GM19468 (cell line): ENCODE measurements at regions not wholly inside any gene's neighbourhood (a gene's known extent, or its start where the extent isn't known, plus 50 kb on each side); places are given as distances from the start of the nearest gene placed in this dataset.

ENCODE experiments used
- ATAC-seq: cut with Tn5 transposase; IDR thresholded peaks from one replicate; pipeline ENCODE4 v1.9.1; 2021; ENCODE audit warnings: mild to moderate bottlenecking, moderate library complexity, moderate number of reproducible peaks; ENCODE audit not compliant: unreplicated experiment; ENCODE audit errors: extremely low read depth

- ATAC-seq, result no peak
Observed at GRCh38 chr2:52831216-52831615, 936.4 kb upstream of the CHAC2 start.

- no peak for ATAC-seq
Observed at GRCh38 chr2:52828112-52828511, 939.5 kb upstream of the CHAC2 start.

GRCh38 chr2:52821631-52822030 lies 946.0 kb upstream of the CHAC2 start:
- ATAC-seq, result no peak

- ATAC-seq, result no peak
Observed at GRCh38 chr2:52818958-52819357, 948.6 kb upstream of the CHAC2 start.

- ATAC-seq, result no peak
Observed at GRCh38 chr2:52810460-52810859, 957.1 kb upstream of the CHAC2 start.

GRCh38 chr2:52805901-52806410 lies 961.6 kb upstream of the CHAC2 start:
- ATAC-seq, result no peak

GRCh38 chr2:52794581-52794980 lies 973.0 kb upstream of the CHAC2 start:
- no peak for ATAC-seq

GRCh38 chr2:52779446-52779845 lies 988.2 kb upstream of the CHAC2 start:
- ATAC-seq, result no peak

GRCh38 chr2:52776571-52776970 lies 991.0 kb upstream of the CHAC2 start:
- ATAC-seq, result no peak

- ATAC-seq, result no peak
Observed at GRCh38 chr2:52775674-52776073, 991.9 kb upstream of the CHAC2 start.

GRCh38 chr2:52765735-52766134 lies 1001.9 kb upstream of the CHAC2 start:
- ATAC-seq, result no peak

GRCh38 chr2:52749764-52750163 lies 1017.8 kb upstream of the CHAC2 start:
- ATAC-seq, result no peak

- no peak for ATAC-seq
Observed at GRCh38 chr2:52745144-52745543, 1022.5 kb upstream of the CHAC2 start.

GRCh38 chr2:52732849-52733395 lies 1034.7 kb upstream of the CHAC2 start:
- no peak for ATAC-seq

- no peak for ATAC-seq
Observed at GRCh38 chr2:52724585-52724984, 1043.0 kb upstream of the CHAC2 start.

GRCh38 chr2:52717836-52718235 lies 1049.8 kb upstream of the CHAC2 start:
- no peak for ATAC-seq

GRCh38 chr2:52710810-52711618 lies 1056.6 kb upstream of the CHAC2 start:
- ATAC-seq, result no peak

- ATAC-seq, result no peak
Observed at GRCh38 chr2:52704251-52704650, 1063.4 kb upstream of the CHAC2 start.

GRCh38 chr2:52703004-52703403 lies 1064.6 kb upstream of the CHAC2 start:
- no peak for ATAC-seq

GRCh38 chr2:52698408-52698807 lies 1069.2 kb upstream of the CHAC2 start:
- no peak for ATAC-seq

GRCh38 chr2:52697690-52698089 lies 1069.9 kb upstream of the CHAC2 start:
- no peak for ATAC-seq

- ATAC-seq, result no peak
Observed at GRCh38 chr2:52695731-52696130, 1071.9 kb upstream of the CHAC2 start.
